Type B pancreatic cell (in vitro differentiated cells): ENCODE measurements at regions not wholly inside any gene's neighbourhood (a gene's known extent, or its start where the extent isn't known, plus 50 kb on each side); places are given as distances from the start of the nearest gene placed in this dataset.

Source experiments
- DNase-seq: peaks from one replicate; pipeline ENCODE4 v3.0.0; 2021; ENCODE audit warnings: mixed read lengths; ENCODE audit not compliant: unreplicated experiment; ENCODE audit errors: extremely low spot score
- H3K27ac Mint-ChIP-seq: 2 replicates; pipeline ENCODE4 v1.8.0; 2021; ENCODE audit warnings: mild to moderate bottlenecking, mixed read lengths
- H3K27me3 Mint-ChIP-seq: 2 replicates; pipeline ENCODE4 v1.8.0; 2021; ENCODE audit warnings: mixed read lengths
- H3K36me3 Mint-ChIP-seq: 2 replicates; pipeline ENCODE4 v1.8.0; 2021; ENCODE audit warnings: mixed read lengths
- H3K4me1 Mint-ChIP-seq: one replicate; pipeline ENCODE4 v1.8.0; 2021; ENCODE audit warnings: mixed read lengths; ENCODE audit not compliant: unreplicated experiment
- H3K4me3 Mint-ChIP-seq: 2 replicates; pipeline ENCODE4 v1.8.0; 2021; ENCODE audit warnings: mild to moderate bottlenecking, mixed read lengths
- H3K9me3 Mint-ChIP-seq: 2 replicates; pipeline ENCODE4 v1.8.0; 2021; ENCODE audit warnings: mixed read lengths
- TF ChIP-seq, protein P1 (sequence below): fragments of 200-600 bp; sonication (generic); conservative IDR thresholded peaks from 2 replicates; pipeline ENCODE4 v1.5.0; 2021; ENCODE audit warnings: antibody characterized with exemption, mild to moderate bottlenecking

DNA sequence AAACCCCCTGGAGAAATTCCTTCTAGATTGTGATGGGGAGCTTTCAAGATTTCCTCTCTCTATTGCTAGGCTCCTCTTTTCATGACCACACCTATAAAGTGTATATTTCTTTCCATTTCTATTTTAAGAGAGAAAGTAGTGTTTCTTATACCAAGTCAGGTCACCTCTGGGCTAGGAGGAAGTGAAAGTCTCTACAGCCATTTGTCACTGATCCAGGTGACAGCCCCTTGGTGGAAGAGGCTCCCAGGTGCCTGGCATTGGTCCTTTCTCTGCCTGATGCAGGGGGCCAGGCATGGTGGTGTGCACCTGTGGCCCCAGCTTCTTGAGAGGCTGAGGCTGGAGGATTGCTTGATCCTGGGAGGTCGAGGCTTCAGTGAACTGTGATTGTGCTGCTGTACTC lies 64.7 kb downstream of the DHCR7 start:
- H3K4me1 Mint-ChIP-seq = peaks cover 12% of the 10 kb centered on the region
- peaks cover 21% of the 10 kb centered on the region for H3K9me3 Mint-ChIP-seq
- TF ChIP-seq, protein P1, sequence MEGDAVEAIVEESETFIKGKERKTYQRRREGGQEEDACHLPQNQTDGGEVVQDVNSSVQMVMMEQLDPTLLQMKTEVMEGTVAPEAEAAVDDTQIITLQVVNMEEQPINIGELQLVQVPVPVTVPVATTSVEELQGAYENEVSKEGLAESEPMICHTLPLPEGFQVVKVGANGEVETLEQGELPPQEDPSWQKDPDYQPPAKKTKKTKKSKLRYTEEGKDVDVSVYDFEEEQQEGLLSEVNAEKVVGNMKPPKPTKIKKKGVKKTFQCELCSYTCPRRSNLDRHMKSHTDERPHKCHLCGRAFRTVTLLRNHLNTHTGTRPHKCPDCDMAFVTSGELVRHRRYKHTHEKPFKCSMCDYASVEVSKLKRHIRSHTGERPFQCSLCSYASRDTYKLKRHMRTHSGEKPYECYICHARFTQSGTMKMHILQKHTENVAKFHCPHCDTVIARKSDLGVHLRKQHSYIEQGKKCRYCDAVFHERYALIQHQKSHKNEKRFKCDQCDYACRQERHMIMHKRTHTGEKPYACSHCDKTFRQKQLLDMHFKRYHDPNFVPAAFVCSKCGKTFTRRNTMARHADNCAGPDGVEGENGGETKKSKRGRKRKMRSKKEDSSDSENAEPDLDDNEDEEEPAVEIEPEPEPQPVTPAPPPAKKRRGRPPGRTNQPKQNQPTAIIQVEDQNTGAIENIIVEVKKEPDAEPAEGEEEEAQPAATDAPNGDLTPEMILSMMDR = no peak
- DNase-seq = no peak
- H3K4me3 Mint-ChIP-seq = no peak overlapping the region
- no peak overlapping the region for H3K27ac Mint-ChIP-seq
- peaks cover 29% of the 10 kb centered on the region for H3K27me3 Mint-ChIP-seq
- H3K36me3 Mint-ChIP-seq = no peaks in the 10 kb centered on the region

DNA sequence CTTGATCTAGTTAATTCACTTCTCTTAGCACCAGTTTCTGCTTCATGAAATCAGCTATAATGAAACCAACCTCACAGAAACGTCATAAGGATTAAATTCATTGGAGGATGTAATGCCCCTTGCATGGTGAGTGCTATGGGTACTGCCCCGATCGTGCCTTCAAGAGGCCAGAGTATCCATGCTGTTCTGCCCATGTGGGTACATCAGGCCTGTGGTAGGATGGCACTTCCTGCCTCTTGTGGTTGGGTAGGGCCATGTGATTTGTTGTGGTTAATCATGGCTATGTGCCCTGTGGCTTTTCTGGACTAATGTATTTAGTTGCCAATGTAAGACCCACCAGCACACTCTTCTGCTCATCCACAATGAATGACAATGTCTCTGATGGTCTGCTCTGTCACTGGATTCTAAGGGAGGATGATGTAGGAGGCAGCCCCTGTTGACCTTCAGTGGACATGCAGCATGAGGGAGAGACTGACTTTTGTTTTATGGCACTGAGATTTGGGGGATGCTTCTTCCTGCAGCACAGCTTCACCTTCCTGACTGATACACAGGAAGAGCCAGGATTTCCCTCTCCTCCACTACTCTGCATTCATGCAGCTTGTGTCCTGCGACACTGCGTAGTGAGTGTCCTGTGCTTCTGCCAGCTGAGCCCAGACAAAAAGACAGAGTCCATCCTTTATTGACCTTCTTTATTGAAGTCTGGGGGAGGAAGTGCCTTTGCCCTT lies 66.2 kb downstream of the DHCR7 start:
- Mint-ChIP-seq H3K9me3 (peaks cover 16% of the 10 kb centered on the region), H3K36me3 (no peaks in the 10 kb centered on the region), H3K4me1 (peaks cover 12% of the 10 kb centered on the region), H3K27ac (no peak overlapping the region), H3K27me3 (peaks cover 29% of the 10 kb centered on the region), H3K4me3 (no peak overlapping the region)
- TF ChIP-seq, protein P1 = no peak
- no peak for DNase-seq

DNA sequence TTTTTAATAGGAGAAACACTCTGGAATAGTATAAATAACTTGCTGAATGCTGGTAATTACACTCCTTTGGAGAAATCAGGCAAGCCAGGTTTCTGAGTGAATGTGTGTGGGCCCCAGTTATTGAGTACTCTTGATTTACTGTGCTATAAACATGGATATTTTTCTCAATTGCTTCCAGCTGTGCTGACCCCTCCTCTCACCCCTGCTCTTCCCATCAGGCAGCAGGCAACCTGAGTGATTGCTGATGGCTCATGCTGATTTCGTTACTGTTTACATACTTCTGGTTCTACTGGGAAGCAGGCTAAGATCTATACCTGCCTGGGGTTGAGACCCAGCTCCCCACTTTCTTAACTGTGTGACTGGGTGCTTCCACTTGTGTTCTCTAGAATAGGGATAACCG lies 68.5 kb downstream of the DHCR7 start:
- Mint-ChIP-seq H3K4me3 (no peak overlapping the region), H3K9me3 (peaks cover 11% of the 10 kb centered on the region), H3K27me3 (peaks cover 36% of the 10 kb centered on the region), H3K36me3 (peaks cover 6% of the 10 kb centered on the region), H3K27ac (no peak overlapping the region), H3K4me1 (peaks cover 4% of the 10 kb centered on the region)
- no peak for DNase-seq
- TF ChIP-seq, protein P1 = no peak

DNA sequence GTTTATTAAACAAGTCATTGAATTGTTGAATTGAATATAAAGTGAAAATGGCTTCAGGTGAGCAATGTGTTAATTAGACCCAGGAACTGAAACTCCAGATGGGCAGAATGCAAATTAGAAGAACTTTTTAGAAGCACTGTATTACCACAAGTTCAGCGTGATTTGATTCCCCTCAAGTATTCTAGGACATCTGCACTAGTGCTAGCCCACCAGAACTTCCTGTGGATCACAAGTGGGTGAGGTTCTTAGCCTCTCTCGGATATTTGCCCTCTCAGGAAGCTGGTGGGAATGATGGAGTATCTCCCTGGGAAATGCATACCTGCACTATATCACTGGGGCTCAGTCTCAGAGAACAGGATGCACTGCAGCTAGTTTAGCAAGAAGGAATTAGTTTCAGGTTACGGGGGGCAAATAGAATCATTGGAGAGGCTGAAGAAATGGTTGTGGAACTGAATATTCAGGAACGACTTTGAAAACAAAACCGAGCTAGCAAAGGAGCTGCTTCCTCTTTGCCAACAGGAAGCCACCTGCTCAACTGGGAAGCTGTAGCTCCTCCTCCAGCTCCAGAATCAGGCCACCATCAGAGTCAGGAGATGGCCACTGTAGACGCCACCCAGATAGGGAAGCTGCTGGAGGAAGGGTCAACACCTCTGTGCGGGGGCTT lies 74.3 kb downstream of the DHCR7 start:
- Mint-ChIP-seq H3K9me3 (no peaks in the 10 kb centered on the region), H3K4me1 (peaks cover 6% of the 10 kb centered on the region), H3K27me3 (peaks cover 27% of the 10 kb centered on the region), H3K4me3 (no peak overlapping the region), H3K36me3 (peaks cover 6% of the 10 kb centered on the region), H3K27ac (no peak overlapping the region)
- DNase-seq = no peak
- TF ChIP-seq, protein P1 = no peak

DNA sequence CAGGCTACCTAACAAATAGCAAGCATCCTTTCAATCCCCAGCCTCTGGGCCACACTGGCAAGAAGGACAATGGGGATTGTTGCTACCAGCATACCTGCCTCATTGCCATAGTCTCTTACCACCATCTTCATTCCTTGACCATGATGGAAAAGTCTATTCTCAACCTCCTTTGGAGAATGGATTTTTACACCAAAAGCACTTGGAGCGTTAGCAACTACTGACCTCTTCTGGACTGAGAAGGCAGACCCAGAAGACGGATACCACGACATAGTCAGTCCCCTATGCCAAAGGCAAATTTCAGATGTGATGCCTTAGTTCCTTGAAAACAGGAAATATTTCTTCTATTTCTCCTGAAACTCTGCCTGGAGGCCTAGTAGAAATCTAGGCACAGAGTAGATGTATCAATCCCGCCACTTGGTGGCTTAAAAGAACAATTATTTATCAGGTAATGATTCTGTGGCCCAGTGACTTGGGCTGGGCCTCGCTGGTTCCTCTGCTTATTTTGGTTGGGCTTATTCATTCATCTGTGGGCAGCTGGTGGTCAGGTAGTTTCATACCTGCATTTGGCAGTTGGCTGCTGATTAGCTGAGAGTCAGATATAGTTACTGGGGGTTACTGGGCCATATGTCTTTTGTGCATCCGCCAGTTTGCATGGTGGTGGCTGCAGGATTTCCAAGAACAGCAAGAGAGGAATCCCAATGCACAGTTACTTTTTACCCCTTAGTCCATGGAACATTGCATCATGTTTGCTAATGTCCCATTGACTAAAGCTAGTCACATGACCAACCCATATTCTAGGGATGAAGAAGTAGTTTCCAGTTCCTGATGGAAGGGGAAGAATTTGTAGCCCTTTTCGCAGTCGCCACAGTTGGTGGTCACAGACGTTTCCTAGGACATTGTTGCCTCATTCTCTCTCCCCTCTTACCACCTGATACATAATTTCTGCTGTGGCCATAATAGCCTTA lies 75.2 kb downstream of the DHCR7 start:
- Mint-ChIP-seq H3K4me3 (no peak overlapping the region), H3K4me1 (peaks cover 6% of the 10 kb centered on the region), H3K27me3 (peaks cover 19% of the 10 kb centered on the region), H3K36me3 (peaks cover 6% of the 10 kb centered on the region), H3K27ac (no peak overlapping the region), H3K9me3 (no peaks in the 10 kb centered on the region)
- DNase-seq = no peak
- TF ChIP-seq, protein P1 = peak; percentile 61
